ENCODE measurements at regions not wholly inside any gene's neighbourhood (a gene's known extent, or its start where the extent isn't known, plus 50 kb on each side); places are given as distances from the start of the nearest gene placed in this dataset.

- DNase-seq (ENCODE audit: low read depth in 2 of 2): no peak
Observed at GRCh38 chr16:86632206-86632605, 53.9 kb downstream of the FOXL1 start.

DNA sequence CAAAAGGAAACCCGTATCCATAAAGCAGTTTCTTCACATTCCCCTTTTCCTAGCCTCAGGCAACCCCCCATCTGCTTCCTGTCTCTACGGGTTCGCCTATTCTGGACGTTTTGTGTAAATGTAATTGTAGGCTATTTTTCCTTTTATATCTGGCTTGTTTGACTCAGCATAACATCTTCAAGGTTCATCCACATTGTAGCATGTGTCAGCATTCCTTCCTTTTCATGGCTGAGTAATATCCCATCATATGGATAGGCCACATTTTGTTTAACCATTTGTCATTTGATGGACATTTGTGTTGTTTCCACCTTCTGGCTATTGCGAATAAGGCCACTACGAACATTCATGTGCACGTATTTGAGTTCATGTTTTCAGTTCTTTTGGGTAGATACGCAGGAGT lies 54.6 kb downstream of the FOXL1 start:
- no peak for DNase-seq (ENCODE audit: low read depth in 2 of 2)

GRCh38 chr16:86634292-86634691 lies 55.9 kb downstream of the FOXL1 start:
- peak in 1 of 2 donors; percentile 30 for DNase-seq (ENCODE audit: low read depth in 2 of 2)

- DNase-seq (ENCODE audit: low read depth in 2 of 2): no peak
Observed at GRCh38 chr16:86635176-86635876, 57.0 kb downstream of the FOXL1 start.

DNA sequence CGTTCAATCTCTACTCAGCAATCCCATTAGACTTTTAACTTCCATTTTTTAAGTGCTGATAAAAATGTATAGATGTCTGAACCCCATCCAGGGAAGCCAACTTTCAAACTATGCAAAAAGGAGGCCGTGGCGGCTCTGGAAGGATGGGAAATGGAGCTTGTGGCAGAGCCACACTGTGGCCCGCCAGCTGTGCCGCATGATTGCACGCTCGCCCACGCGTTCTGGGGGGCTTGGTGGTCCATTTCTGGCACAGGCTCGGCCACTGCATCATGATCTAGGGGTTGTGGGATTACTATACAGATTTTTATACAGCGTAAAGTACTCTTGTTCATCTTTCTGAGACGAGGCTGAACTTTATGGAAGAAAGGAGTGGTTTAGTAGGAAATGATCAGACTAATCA lies 57.6 kb downstream of the FOXL1 start:
- DNase-seq (ENCODE audit: low read depth in 2 of 2): no peak

GRCh38 chr16:86637744-86638143 lies 59.4 kb downstream of the FOXL1 start:
- no peak for DNase-seq (ENCODE audit: low read depth in 2 of 2)

GRCh38 chr16:86638642-86639041 lies 60.3 kb downstream of the FOXL1 start:
- no peak for DNase-seq (ENCODE audit: low read depth in 2 of 2)

GRCh38 chr16:86639354-86639753 lies 61.0 kb downstream of the FOXL1 start:
- DNase-seq (ENCODE audit: low read depth in 2 of 2): no peak

DNA sequence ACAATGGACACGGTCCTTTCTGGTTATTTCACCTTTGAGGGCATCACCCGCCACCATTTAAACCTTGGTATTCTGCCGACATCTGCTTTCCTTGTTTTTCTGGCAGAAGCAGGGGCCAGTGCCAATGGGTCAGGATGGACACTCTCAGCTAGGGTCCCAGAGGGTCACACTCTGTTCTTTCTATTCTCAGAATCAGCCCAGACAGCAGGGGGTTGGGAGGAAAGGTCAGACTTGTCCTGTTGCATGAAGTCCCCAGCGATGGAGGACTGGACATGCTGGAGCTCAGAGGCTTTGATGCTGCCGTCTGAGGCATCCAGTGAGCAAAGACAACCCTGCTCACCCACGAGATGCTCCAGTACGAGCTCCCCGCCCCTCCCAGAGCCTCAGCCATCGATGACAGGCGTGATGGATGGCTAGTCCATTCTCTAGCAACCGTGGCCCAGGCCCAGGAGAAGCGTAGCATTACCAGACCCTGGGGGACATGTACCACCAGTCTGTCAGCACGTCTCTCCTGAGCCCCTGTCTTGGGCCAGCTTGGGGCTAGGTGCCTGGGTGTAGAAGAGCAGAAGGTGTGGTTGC lies 62.0 kb downstream of the FOXL1 start:
- DNase-seq (ENCODE audit: low read depth in 2 of 2): no peak

DNA sequence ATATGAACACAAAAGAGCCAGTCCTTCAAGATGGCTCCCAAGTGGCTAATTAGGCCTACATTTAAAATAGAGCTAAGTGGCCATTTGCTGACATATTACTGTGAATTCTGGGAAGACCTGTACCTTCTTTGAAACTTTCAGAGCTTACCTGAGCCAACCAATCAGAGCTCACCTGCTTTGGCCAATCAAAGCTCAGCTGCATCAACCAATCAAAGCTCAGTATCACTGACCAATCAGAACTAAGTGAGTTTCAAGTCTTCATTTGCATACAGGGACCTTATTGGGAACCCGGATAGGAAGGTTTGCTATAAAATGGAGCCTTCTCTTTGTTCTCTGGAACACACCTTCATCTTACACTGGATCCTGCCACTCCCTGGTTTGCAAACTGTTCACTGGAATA lies 63.7 kb downstream of the FOXL1 start:
- no peak for DNase-seq (ENCODE audit: low read depth in 2 of 2)

- DNase-seq (ENCODE audit: low read depth in 2 of 2): no peak
Observed at GRCh38 chr16:86643671-86644070, 65.3 kb downstream of the FOXL1 start.

DNA sequence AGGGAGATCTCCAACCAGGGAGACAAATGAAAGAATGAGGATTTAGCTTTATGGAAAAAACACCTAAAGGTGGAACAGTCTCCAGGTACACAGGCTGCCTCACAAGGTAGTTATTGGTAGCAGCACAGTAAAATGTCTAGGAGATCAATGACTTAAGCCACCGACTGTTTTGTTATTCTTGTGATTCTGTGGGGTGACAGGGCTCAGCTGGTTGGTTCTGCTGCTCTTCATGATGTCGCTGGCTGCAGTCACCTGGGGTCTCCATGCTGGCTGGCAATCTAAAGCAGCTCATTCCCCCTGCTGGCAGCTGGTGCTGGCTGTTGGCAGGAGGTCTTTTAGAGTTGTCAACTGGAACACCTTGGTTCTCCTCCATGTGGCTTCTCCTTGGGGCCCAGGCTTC lies 69.2 kb downstream of the FOXL1 start:
- no peak for DNase-seq (ENCODE audit: low read depth in 2 of 2)

- no peak for DNase-seq (ENCODE audit: low read depth in 2 of 2)
Observed at GRCh38 chr16:86649875-86650274, 71.5 kb downstream of the FOXL1 start.

DNA sequence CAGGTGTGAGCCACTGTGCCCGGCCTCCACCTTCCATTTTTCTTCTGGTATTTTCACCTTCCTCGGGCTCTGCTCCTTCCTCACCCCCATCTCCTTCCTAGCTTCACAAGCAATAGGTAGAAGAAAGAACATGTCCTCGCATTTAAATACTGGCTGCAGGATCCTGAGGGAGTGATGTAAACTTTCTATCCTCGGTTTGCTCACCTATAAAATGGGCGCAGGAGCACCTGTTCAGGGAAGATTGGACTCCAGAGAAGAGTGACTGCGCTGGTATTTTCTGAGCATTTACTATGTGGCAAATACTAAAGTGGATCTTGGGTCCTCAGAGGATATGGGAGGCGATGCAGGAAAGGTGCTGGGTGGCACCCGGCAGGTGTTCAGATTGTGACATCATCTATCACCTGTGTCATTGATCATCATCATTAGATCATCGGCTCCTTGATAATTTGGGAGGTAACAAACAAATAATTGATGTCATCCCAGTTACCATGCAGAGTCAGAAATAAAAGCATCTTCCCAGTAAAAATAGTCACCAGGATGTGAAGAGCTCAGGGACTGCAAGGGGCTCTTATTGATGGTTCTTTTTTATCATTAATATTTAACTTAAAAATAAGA lies 72.8 kb downstream of the FOXL1 start:
- DNase-seq (ENCODE audit: low read depth in 2 of 2): no peak

DNA sequence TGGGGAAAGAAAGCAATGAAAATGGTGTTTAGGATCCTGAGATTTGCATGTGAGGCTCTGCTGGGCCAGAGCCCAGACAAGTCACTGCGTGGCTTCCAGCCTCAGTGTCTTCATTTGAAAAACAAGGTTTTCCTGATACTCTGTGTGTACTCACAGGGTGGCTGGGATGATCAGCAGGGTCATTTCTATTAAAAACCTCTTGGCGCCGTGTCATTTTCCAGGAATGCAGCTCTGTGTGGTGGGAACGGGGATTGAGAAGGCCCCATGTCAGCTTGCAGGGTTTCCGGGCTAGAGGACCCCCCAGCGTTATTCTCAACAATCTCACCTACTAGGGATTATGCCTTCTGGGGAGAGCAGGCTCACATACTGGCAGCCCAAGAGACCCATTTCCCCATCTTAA lies 73.5 kb downstream of the FOXL1 start:
- DNase-seq (ENCODE audit: low read depth in 2 of 2): peak in 1 of 2 donors; percentile 44

DNA sequence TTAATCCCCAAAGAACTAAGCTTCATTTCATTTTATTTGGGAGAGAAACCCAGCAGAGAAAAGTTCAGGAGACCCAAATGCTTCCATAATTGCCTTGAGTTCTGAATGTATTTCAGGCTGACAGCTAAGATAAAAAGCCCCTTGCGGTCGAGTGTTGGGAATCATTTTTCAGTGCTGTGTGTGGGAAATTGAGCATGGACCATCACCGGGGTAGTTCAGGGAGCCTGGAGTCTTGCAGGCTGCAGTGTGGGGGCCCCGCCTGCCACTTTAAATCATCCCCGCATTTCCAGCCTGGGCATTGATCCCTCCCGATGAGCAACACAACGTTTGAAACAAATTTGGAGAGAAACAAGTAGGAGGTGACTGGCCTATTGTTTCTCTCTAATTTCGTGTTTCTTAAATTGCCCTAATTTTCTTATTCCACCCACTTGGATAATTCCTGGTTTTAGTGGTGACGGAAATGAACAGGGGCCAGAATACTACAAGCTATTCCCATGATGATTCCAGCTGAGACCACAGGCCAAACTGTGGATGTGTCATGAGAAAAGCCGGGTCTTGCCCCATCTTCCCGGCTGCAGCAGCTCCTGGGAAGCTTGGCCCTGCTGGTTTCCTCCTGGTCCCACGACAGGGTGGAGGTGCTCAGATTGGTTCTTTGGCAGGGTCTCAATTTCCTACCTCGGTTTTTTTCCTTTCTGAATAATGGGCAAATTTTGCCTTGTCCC lies 75.1 kb downstream of the FOXL1 start:
- no peak for DNase-seq (ENCODE audit: low read depth in 2 of 2)

- DNase-seq (ENCODE audit: low read depth in 2 of 2): no peak
Observed at GRCh38 chr16:86657972-86658371, 79.6 kb downstream of the FOXL1 start.

DNA sequence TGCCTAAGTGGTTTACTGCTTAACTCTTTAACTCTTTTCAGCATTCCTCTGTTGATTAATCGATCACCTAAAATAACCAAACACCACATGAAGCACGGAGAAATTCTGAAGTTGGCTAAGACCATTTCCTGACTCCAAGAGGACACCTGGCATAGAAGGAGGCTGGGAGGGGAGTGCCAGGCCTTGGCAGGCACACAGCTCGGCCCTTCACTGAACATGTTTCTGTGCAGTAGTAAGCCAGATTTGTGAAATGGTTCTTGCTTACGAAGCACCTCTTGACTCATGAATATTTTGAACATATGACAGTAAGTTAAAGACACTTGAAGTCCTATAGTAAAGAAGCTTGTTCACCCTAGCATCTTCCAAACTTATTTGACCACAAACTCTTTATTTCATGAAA lies 82.3 kb downstream of the FOXL1 start:
- DNase-seq (ENCODE audit: low read depth in 2 of 2): no peak

DNA sequence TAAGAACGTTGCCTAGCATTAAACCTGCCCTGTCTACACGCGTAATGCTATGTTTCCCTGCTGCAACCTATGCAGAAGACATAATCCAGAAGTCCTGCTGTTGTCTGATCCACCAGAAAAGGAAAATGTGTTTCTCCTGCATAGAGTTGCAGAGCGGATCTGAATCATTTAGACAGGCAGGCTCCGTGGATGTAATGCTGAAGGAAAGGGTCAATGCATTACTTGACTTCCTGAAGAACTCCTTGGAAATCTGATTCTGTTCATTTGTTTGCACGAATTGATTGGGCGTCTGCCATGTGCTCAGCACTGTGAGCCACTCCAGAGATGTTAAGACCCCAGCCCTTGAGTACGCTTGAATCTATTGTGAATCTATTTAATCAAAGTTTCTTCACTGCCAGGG lies 83.4 kb downstream of the FOXL1 start:
- peak in 1 of 2 donors; percentile 79 for DNase-seq (ENCODE audit: low read depth in 2 of 2)

GRCh38 chr16:86662195-86662594 lies 83.8 kb downstream of the FOXL1 start:
- no peak for DNase-seq (ENCODE audit: low read depth in 2 of 2)

DNA sequence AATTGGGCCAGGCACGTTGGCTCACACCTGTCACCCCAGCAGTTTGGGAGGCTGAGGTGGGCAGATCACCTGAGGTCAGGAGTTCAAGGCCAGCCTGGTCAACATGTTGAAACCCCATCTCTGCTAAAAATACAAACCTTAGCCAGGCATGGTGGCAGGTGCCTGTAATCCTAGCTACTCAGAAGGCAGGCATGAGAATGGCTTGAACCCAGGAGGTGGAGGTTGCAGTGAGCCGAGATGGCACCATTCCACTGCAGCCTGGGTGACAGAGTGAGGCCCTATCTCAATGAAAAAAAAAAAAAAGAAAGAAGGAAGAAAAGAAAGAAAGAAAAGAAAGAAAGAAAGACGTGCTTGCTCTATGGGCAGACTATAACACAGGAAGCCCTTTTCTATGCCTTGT lies 84.4 kb downstream of the FOXL1 start:
- no peak for DNase-seq (ENCODE audit: low read depth in 2 of 2)

GRCh38 chr16:86663685-86664521 lies 85.6 kb downstream of the FOXL1 start:
- peak in 1 of 2 donors; percentile 22 for DNase-seq (ENCODE audit: low read depth in 2 of 2)
